Thoracic aorta (tissue), 2 donors: ENCODE measurements at regions not wholly inside any gene's neighbourhood (a gene's known extent, or its start where the extent isn't known, plus 50 kb on each side); places are given as distances from the start of the nearest gene placed in this dataset.
A peak's percentile ranks its signal among the peaks of the same experiment; 100 is the strongest.

Experiments used
- ATAC-seq: fragments of 150-250 bp; one replicate; pipeline ENCODE4 v1.8.0; 2017; ENCODE audit warnings: low read depth; ENCODE audit not compliant: insufficient number of reproducible peaks, low FRiP score
- DNase-seq: peaks from one replicate; pipeline ENCODE4 v3.0.0-alpha.2; 2020; ENCODE audit warnings: low spot score
- H3K27ac ChIP-seq, 2 donors: fragments of 200-600 bp; sonication (generic); 1 replicate in 1 of 2; 2 replicates in 1 of 2; pipeline ENCODE4 v1.5.1; 2016; ENCODE audit warnings: mild to moderate bottlenecking in 2 of 2, moderate library complexity in 2 of 2
- H3K27me3 ChIP-seq: fragments of 200-600 bp; sonication (generic); replicated peaks from 2 replicates; pipeline ENCODE4 v1.6.0; 2016; ENCODE audit warnings: mild to moderate bottlenecking; ENCODE audit not compliant: insufficient read depth
- H3K36me3 ChIP-seq: fragments of 200-600 bp; sonication (generic); one replicate; pipeline ENCODE4 v1.5.1; 2016
- H3K4me1 ChIP-seq, 2 donors: fragments of 200-600 bp; sonication (generic); 1 replicate in 1 of 2; 2 replicates in 1 of 2; pipeline versions ENCODE4 v1.5.1 to v1.6.0; 2016; ENCODE audit warnings: low read depth in 2 of 2, mild to moderate bottlenecking in 1 of 2; ENCODE audit not compliant: control insufficient read depth in 1 of 2
- H3K4me3 ChIP-seq: fragments of 200-600 bp; sonication (generic); 2 replicates; pipeline ENCODE4 v1.5.1; 2016; ENCODE audit warnings: mild to moderate bottlenecking
- H3K9me3 ChIP-seq: fragments of 200-600 bp; sonication (generic); 2 replicates; pipeline ENCODE4 v1.5.1; 2016
- TF ChIP-seq, protein P1 (sequence below): fragments of 200-600 bp; sonication (generic); IDR thresholded peaks from one replicate; pipeline ENCODE4 v1.5.1; 2019; ENCODE audit warnings: antibody characterized with exemption

DNA sequence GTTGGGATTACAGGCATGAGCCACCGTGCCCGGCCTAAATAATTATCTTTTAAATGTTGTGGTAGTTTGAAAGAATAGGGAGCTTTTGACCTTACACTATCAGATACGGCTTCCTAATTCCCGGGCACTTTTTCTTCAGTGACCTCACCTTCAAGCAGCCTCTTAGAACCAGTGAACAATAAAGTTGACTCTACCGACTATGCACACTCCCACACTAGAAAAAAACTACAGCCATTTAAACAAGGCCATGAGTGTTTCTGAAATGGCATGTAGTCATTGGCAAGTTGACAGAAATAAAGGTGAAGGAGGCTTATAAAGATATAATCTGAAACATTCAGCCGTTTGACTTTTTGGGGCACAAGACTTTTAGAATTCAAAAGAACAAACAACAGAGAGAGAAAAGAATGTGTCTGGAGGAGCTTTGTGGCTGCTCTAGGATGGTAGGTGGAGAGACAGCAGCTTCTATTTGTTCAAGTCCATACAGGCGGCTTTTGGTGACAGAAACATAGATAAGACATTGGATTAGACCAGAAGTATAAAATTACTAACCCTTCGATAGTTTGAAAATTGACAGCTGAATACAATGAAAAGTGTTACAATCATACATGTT is 75.2 kb downstream of the GJA1 start:
- TF ChIP-seq, protein P1, sequence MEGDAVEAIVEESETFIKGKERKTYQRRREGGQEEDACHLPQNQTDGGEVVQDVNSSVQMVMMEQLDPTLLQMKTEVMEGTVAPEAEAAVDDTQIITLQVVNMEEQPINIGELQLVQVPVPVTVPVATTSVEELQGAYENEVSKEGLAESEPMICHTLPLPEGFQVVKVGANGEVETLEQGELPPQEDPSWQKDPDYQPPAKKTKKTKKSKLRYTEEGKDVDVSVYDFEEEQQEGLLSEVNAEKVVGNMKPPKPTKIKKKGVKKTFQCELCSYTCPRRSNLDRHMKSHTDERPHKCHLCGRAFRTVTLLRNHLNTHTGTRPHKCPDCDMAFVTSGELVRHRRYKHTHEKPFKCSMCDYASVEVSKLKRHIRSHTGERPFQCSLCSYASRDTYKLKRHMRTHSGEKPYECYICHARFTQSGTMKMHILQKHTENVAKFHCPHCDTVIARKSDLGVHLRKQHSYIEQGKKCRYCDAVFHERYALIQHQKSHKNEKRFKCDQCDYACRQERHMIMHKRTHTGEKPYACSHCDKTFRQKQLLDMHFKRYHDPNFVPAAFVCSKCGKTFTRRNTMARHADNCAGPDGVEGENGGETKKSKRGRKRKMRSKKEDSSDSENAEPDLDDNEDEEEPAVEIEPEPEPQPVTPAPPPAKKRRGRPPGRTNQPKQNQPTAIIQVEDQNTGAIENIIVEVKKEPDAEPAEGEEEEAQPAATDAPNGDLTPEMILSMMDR = no peak
- Histone ChIP-seq H3K36me3 (no peaks in the 10 kb centered on the region), H3K27ac (peak overlapping the region; percentile 37 to 46), H3K4me3 (no peak overlapping the region), H3K27me3 (no peaks in the 10 kb centered on the region), H3K9me3 (no peaks in the 10 kb centered on the region), H3K4me1 (peaks cover 8% of the 10 kb centered on the region in 2 donors)
- ATAC-seq (no peak), DNase-seq (no peak)

DNA sequence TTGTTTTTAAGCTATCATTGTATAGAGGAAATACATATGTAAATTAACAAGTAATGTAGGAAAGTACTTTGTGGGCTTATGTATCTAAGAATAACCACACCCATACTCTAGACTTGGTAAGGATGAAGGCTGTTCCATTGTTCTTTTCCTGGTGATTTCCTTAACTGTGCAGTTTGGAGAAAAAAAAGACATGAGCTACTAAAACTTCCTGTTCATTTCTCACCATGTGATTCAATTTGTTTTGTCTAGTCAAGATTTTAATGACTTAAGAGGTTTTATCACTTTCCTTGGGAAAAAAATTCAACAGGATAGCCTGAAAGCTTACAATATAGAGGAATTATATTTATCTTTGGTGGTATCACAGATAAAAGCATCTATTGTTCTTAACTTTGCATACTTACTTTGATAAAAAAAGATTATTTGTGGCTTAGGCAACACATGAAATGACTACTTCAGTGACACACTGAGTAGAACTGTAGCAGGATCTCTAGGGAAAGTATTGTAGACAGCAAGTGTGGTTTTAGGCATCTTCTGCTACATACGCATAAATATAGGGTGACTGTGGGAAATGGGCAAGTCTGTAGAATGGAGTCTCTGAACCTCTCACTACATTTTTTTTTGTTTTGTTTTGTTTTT is 80.3 kb downstream of the GJA1 start:
- peak overlapping the region in 1 of 2 donors; percentile 23 for H3K27ac ChIP-seq
- TF ChIP-seq, protein P1 = no peak

GRCh38 chr6:121516331-121516730 is 80.9 kb downstream of the GJA1 start:
- no peak for DNase-seq
- ATAC-seq = no peak
- H3K27me3 ChIP-seq = no peaks in the 10 kb centered on the region
- TF ChIP-seq, protein P1 = no peak
- H3K4me3 ChIP-seq = no peak overlapping the region
- H3K9me3 ChIP-seq = no peaks in the 10 kb centered on the region
- peak overlapping the region in 1 of 2 donors; percentile 23 for H3K27ac ChIP-seq
- peaks cover 6 to 17% of the 10 kb centered on the region in 2 donors for H3K4me1 ChIP-seq
- no peaks in the 10 kb centered on the region for H3K36me3 ChIP-seq

More for the DNA sequence above, 80.3 kb downstream of the GJA1 start:
- no peaks in the 10 kb centered on the region for H3K36me3 ChIP-seq
- no peak overlapping the region for H3K4me3 ChIP-seq
- no peaks in the 10 kb centered on the region for H3K27me3 ChIP-seq
- ATAC-seq (no peak), DNase-seq (no peak)
- peaks cover 6 to 13% of the 10 kb centered on the region in 2 donors for H3K4me1 ChIP-seq
- no peaks in the 10 kb centered on the region for H3K9me3 ChIP-seq

DNA sequence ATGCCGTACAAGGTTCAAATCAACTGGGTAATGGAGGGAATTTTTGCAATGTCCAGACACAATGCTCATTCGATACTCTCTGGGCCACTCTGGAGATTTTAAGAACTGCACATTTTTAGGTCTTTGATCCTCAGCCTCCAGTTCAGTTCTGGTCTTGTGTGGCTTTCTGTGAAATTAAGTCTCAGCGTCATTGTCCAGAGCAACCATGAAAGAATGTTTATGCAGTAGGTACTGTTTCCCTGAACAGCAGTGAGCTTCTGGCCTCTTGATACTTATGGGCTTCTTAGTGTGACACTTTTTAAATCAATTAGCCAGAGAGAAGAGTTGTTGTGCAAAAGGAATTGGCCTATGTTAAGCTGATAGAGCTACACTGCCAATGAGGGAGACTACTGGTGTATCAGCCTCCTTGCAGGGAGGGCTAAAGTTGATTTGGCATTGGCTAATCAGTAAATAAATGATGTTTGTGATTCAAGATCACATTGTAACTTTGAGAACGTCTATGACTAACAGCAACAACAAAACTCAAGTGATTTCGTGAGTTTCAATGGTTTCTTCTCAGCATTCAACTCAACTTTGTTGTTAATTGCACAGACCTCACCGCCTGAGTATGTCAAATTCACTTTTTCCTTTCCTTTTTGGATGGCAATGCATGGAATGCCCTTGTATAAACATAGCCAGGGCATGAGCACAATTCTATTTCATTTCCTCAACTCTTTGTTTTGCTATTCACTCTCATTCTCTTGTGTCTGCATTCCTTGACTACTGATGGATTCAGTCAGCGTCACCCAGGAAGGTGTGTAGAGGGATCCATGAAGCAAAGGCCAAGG is 85.1 kb downstream of the GJA1 start:
- TF ChIP-seq, protein P1 = no peak
- no peaks in the 10 kb centered on the region for H3K36me3 ChIP-seq
- no peaks in the 10 kb centered on the region for H3K27me3 ChIP-seq
- no peaks in the 10 kb centered on the region for H3K9me3 ChIP-seq
- H3K27ac ChIP-seq = peak overlapping the region; percentile 86 to 91
- ATAC-seq (peak; percentile 81), DNase-seq (no peak)
- H3K4me3 ChIP-seq = peak overlapping the region; percentile 11
- peaks cover 24 to 44% of the 10 kb centered on the region in 2 donors for H3K4me1 ChIP-seq

- no peak for ATAC-seq
- Histone ChIP-seq H3K27ac (peak overlapping the region; percentile 86 to 91), H3K4me1 (peaks cover 24 to 50% of the 10 kb centered on the region in 2 donors)
Measured at GRCh38 chr6:121521164-121521555, 85.7 kb downstream of the GJA1 start.

More at GRCh38 chr6:121521164-121521555, 85.7 kb downstream of the GJA1 start:
- Histone ChIP-seq H3K4me3 (peak overlapping the region; percentile 11), H3K36me3 (no peaks in the 10 kb centered on the region), H3K9me3 (no peaks in the 10 kb centered on the region), H3K27me3 (no peaks in the 10 kb centered on the region)
- TF ChIP-seq, protein P1 = no peak
- no peak for DNase-seq
